Activated CD8-positive, alpha-beta memory T cell treated with anti-CD3 and anti-CD28 coated beads, Interleukin-2, amount 10 ng/mL, durations not matched to agents 7 days and 5 days (primary cell): ENCODE measurements at regions not wholly inside any gene's neighbourhood (a gene's known extent, or its start where the extent isn't known, plus 50 kb on each side); places are given as distances from the start of the nearest gene placed in this dataset.
"Not testable (repeated sequence)": the region's sequence is repeated elsewhere in the genome, so short reads cannot be mapped to it uniquely, and the experiment has no call there.

Source experiments
- ATAC-seq: fragments of 150-1000 bp; cut with Tn5 transposase; one replicate; pipeline ENCODE4 v1.10.0; 2021; ENCODE audit warnings: moderate library complexity
- CTCF ChIA-PET: fragments of 350-600 bp; sonication (Branson Sonifier 250); formaldehyde crosslinking; loops from one replicate; lab custom pipeline; 2021; ENCODE audit warnings: antibody characterized with exemption; lab: Charles Lee
- DNase-seq: peaks from one replicate; pipeline ENCODE4 v3.0.0-alpha.2; 2020
- H3K27ac Mint-ChIP-seq: one replicate; pipeline ENCODE4 v1.8.0; 2021; ENCODE audit warnings: mild to moderate bottlenecking, mixed read lengths
- H3K27me3 Mint-ChIP-seq: one replicate; pipeline ENCODE4 v1.8.0; 2021; ENCODE audit warnings: mixed read lengths
- H3K36me3 Mint-ChIP-seq: one replicate; pipeline ENCODE4 v1.8.0; 2021; ENCODE audit warnings: mild to moderate bottlenecking, mixed read lengths
- H3K4me1 Mint-ChIP-seq: one replicate; pipeline ENCODE4 v1.8.0; 2021; ENCODE audit warnings: mixed read lengths
- H3K4me3 Mint-ChIP-seq: one replicate; pipeline ENCODE4 v1.8.0; 2021; ENCODE audit warnings: mild to moderate bottlenecking, moderate library complexity, mixed read lengths
- H3K9me3 Mint-ChIP-seq: one replicate; pipeline ENCODE4 v1.8.0; 2022; ENCODE audit warnings: low read depth, mixed read lengths

DNA sequence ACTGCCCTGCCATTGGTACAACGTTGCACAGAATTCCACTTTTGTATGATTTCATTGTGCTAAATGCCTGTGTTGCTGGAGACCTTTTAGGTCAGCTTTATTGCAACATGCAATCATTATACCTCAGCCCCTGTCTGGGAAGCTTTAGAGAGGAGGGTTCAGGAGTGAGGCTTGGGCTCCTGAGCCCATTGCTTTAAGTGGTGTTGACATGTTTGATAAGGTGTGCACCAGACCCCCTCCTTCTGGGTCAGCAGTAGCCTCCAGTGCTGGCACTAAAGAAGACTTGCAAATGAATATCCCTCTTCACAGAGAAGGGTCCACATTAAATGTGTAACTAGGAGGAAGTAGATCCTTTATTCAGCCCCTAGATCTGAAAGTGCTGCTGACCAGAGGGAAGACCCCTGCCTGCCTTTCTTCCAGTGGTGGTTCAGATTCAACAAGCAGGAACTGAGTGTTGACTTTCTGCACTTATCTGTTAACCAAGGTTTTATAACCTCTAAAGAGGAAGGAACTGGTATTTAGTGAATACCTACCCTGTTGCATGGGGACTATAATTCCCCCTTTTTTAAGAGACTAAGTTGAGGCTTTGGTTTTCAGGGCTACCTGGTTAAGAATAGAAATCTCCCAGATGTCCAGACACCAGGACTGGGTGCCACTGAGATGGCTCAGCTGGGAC, 369.4 kb upstream of the IGFBP3 start:
- DNase-seq (no peak), ATAC-seq (no peak)
- Mint-ChIP-seq H3K9me3 (no peaks in the 10 kb centered on the region), H3K36me3 (no peaks in the 10 kb centered on the region), H3K4me1 (no peaks in the 10 kb centered on the region), H3K4me3 (no peak overlapping the region), H3K27me3 (no peaks in the 10 kb centered on the region), H3K27ac (no peak overlapping the region)
- CTCF ChIA-PET = no interaction called here

DNA sequence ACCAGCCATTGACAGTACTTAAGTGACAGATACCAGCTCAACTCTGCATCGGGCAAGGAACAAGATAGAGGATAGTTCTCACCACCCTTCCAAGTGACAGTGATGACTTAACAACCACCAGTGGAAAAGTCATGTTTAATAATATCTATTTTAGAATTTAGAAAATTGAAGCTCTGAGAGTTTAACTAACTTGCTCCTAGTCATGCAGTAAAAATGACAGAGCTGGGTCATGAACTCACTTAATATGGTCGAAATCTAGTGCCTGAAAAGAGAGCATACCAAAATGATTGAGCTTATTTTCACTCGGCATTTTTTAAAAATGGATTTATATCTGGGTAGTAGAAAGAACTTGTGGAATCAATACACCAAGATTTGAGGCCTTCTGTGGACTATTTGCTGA, 367.8 kb upstream of the IGFBP3 start:
- CTCF ChIA-PET = no interaction called here
- H3K9me3 Mint-ChIP-seq = no peaks in the 10 kb centered on the region
- no peak overlapping the region for H3K4me3 Mint-ChIP-seq
- DNase-seq (no peak), ATAC-seq (no peak)
- H3K4me1 Mint-ChIP-seq = no peaks in the 10 kb centered on the region
- H3K27ac Mint-ChIP-seq = no peak overlapping the region
- H3K36me3 Mint-ChIP-seq = no peaks in the 10 kb centered on the region
- no peaks in the 10 kb centered on the region for H3K27me3 Mint-ChIP-seq

DNA sequence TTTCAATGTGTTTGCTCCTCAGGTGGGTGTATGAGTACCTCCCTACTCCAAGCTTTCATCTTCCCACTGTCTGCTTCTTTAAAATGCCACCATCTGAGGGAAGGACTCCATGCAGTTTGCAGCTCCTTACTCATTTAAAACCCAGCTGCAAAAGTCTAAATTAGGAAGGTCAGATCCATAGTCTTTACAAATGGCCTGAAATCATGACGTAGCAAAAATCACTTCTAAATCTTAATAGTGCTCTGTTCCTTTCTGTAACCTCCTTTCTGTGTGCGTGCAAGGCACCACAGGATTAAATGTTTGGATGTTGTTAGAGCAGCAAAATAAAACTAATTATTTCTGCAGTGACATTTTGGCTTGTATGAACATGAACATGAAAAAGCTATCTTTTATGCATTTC, 366.9 kb upstream of the IGFBP3 start:
- no peak for DNase-seq
- Mint-ChIP-seq H3K27ac (no peak overlapping the region), H3K27me3 (no peaks in the 10 kb centered on the region), H3K9me3 (no peaks in the 10 kb centered on the region), H3K4me3 (no peak overlapping the region), H3K4me1 (no peaks in the 10 kb centered on the region), H3K36me3 (no peaks in the 10 kb centered on the region)
- no peak for ATAC-seq
- CTCF ChIA-PET = no interaction called here

DNA sequence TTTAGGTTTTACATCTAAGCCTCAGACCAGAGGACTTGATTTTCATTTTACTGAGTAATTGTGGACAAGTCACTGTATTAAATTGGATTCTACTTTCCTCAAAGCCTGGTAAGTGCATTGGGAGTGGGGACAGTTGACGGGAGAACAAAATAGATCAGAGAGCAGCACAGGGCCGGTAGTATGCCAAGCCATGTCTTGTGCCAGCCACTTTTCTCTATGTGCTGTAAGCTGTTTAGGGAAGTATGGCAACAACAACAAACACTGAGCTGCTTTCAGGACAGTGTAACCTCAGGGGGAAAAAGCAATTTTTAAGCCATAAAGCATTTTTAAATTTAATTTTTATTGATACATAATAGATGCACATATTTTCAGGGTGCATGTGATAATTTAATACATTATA, 365.9 kb upstream of the IGFBP3 start:
- H3K27me3 Mint-ChIP-seq = no peaks in the 10 kb centered on the region
- H3K27ac Mint-ChIP-seq = no peak overlapping the region
- no peak for DNase-seq
- ATAC-seq = no peak
- no peaks in the 10 kb centered on the region for H3K9me3 Mint-ChIP-seq
- no peak overlapping the region for H3K4me3 Mint-ChIP-seq
- CTCF ChIA-PET = no interaction called here
- no peaks in the 10 kb centered on the region for H3K4me1 Mint-ChIP-seq
- no peaks in the 10 kb centered on the region for H3K36me3 Mint-ChIP-seq

DNA sequence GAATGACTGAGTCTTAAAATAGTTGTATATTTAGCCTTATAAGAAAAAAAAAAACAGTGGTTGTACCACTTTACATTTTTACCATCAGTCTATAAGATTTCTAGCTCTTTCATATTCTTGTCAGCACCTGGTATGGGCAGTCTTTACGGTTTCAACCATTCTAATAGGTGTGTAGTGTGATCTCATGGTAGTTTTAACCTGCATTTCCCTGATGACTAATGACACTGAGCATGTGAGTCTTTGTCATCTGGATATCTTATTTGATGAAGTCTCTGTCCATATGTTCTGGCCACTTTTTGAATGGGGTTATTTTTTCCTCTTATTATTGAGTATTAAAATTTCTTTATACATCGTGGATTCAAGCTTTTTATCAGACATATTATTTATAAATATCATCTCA, 365.3 kb upstream of the IGFBP3 start:
- Mint-ChIP-seq H3K4me1 (no peaks in the 10 kb centered on the region), H3K4me3 (no peak overlapping the region), H3K27ac (no peak overlapping the region), H3K27me3 (no peaks in the 10 kb centered on the region), H3K9me3 (no peaks in the 10 kb centered on the region), H3K36me3 (no peaks in the 10 kb centered on the region)
- DNase-seq (no peak), ATAC-seq (no peak)
- CTCF ChIA-PET = no interaction called here

DNA sequence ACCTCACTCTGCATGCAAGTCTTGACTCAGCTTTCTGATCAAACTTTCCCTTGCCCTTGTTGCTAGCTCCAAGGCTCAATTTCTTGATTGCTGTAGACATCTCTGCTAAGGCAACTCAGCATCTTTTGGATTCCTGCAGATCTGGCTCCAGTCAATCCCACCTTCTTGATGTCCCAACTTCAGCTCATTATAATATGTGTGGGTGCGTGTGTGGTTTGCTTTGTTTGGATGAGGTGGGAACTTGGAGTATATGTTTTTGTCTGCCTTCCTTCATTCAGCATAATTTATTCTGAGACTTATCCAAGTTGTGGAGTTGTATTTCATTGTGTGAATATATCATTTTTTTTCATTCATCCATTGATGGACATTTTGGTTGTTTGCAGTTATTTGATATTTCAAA, 364.8 kb upstream of the IGFBP3 start:
- Mint-ChIP-seq H3K4me3 (no peak overlapping the region), H3K36me3 (no peaks in the 10 kb centered on the region), H3K4me1 (no peaks in the 10 kb centered on the region), H3K27me3 (no peaks in the 10 kb centered on the region), H3K27ac (no peak overlapping the region), H3K9me3 (no peaks in the 10 kb centered on the region)
- CTCF ChIA-PET = no interaction called here
- ATAC-seq (no peak), DNase-seq (no peak)

DNA sequence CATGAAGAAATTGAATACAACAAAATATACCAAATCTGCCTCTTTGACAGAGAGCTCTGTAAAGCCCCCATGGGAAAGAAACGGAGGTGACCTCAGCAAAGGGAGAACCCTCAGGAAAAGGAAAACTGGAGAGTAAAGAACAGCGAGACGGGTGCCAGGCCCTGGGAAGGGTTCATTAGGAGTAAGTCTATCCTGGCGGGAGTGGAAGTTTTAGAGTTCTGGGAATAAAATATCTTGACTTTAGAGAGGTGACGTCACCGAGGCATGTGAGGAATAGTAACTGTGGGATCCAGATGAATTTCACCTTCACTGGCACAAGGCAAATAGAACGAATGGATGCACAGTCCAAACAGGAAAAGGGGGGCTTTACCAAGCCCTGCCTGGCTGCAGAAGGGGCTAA, 362.8 kb upstream of the IGFBP3 start:
- CTCF ChIA-PET = no interaction called here
- no peaks in the 10 kb centered on the region for H3K4me1 Mint-ChIP-seq
- no peak overlapping the region for H3K27ac Mint-ChIP-seq
- ATAC-seq (no peak), DNase-seq (no peak)
- H3K4me3 Mint-ChIP-seq = no peak overlapping the region
- H3K9me3 Mint-ChIP-seq = no peaks in the 10 kb centered on the region
- no peaks in the 10 kb centered on the region for H3K36me3 Mint-ChIP-seq
- no peaks in the 10 kb centered on the region for H3K27me3 Mint-ChIP-seq

DNA sequence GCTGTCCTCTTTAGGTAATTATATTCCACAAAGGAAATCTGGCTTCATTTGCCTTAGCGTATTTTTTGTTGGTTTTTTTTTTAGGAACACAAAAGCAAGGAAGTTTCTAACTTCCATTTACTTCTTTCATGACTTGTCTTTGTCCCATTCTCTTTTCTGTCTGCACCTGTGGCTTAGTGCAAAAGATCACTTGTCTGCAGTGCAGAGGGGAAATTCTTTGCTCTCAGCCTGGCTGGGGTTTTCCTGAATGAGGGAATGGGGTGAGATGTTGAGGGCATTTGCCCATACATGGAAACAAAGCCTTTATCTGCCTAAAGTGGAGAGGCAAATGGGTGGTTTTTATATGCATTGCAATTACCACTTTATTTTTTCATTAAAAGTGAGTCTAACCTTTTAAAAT, 361.1 kb upstream of the IGFBP3 start:
- Mint-ChIP-seq H3K4me1 (no peaks in the 10 kb centered on the region), H3K27me3 (no peaks in the 10 kb centered on the region), H3K4me3 (no peak overlapping the region), H3K36me3 (no peaks in the 10 kb centered on the region), H3K27ac (no peak overlapping the region), H3K9me3 (no peaks in the 10 kb centered on the region)
- CTCF ChIA-PET = no interaction called here
- DNase-seq (no peak), ATAC-seq (no peak)

DNA sequence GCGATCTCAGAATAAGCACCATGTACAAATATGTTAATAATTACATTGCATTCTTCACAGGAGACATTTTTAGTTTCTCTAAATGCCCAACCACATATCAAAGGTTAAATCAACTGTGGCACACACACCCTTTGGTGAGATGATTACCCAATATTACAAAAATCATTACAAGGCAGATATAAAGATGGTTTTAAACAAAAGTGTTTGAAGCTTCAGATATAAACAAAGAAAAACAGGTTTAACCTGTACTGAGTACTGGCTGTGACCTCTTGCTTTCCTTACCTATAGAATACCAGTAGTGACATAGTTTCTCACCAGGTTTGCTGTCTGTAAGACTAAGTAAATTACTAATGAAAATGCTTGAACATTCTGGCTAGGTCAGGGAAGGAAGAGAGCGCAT, 360.0 kb upstream of the IGFBP3 start:
- Mint-ChIP-seq H3K9me3 (no peaks in the 10 kb centered on the region), H3K4me1 (no peaks in the 10 kb centered on the region), H3K27me3 (no peaks in the 10 kb centered on the region), H3K36me3 (no peaks in the 10 kb centered on the region), H3K27ac (no peak overlapping the region), H3K4me3 (no peak overlapping the region)
- CTCF ChIA-PET = no interaction called here
- no peak for DNase-seq
- no peak for ATAC-seq

DNA sequence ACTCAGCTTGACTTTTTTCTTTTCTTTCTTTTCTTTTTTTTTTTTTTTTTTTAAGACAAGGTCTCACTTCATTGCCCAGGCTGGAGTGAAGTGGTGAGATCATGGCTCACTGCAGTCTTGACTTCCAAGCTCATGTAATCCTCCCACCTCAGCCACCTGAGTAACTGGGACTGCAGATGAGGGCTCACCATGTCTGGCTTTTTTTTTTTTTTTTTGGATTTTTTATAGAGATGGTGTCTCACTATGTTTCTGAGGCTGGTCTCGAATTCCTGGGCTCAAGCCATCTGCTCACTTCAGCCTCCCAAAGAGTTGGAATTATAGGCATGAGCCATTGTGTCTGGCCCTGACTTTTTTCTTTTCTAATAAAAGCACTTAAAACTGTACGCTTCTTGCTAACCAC, 358.2 kb upstream of the IGFBP3 start:
- no peaks in the 10 kb centered on the region for H3K27me3 Mint-ChIP-seq
- H3K27ac Mint-ChIP-seq = no peak overlapping the region
- H3K4me3 Mint-ChIP-seq = no peak overlapping the region
- ATAC-seq = no peak
- no peak for DNase-seq
- no peaks in the 10 kb centered on the region for H3K9me3 Mint-ChIP-seq
- CTCF ChIA-PET = interaction anchor here (0.6 kb wide), 1 partner anchor 409 kb away, joined by 3 read pairs; no protein-coding TSS in a partner anchor
- no peaks in the 10 kb centered on the region for H3K4me1 Mint-ChIP-seq
- H3K36me3 Mint-ChIP-seq = no peaks in the 10 kb centered on the region

DNA sequence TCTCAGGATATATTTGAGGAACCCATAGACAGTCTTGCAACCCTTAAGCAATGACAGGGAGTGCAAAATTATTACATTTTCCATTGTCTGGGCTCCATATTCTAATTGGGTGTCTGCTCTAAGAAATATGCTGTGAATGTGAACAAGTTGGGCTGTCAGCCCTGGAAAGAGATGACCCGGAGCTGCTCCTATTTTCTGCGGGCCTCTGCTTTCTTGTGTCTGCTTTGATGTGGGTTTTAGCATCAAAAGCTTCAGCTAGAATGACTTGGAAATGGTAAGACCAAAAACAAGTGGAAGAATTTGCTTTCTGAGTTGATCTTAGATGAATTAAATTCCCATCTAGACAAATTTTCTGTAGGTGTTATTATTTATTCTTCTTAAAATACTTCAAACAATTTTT, 343.6 kb upstream of the IGFBP3 start:
- CTCF ChIA-PET = no interaction called here
- Mint-ChIP-seq H3K4me3 (no peak overlapping the region), H3K27me3 (no peaks in the 10 kb centered on the region), H3K9me3 (peaks cover 14% of the 10 kb centered on the region), H3K4me1 (no peaks in the 10 kb centered on the region), H3K36me3 (no peaks in the 10 kb centered on the region), H3K27ac (no peak overlapping the region)
- DNase-seq (no peak), ATAC-seq (no peak)

DNA sequence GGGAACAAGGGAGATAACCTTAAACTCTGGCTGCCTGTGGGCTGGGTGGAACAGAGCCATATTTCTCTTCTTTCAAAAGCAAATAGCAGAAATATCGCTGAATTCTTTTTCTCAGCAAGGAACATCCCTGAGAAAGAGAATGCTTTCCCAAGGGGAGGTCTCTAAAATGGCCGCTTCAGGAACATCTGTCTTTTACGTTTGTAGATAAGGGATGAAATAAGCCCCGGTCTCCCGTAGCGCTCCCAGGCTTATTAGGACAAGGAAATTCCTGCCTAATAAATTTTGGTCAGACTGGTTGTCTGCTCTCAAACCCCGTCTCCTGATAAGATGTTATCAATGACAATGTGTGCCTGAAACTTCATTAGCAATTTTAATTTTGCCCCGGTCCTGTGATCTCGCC, 340.6 kb upstream of the IGFBP3 start:
- CTCF ChIA-PET, H3K4me1 Mint-ChIP-seq, H3K27ac Mint-ChIP-seq, H3K36me3 Mint-ChIP-seq, H3K4me3 Mint-ChIP-seq, DNase-seq, ATAC-seq, H3K27me3 Mint-ChIP-seq: not testable (repeated sequence)
- peaks cover 16% of the 10 kb centered on the region for H3K9me3 Mint-ChIP-seq

DNA sequence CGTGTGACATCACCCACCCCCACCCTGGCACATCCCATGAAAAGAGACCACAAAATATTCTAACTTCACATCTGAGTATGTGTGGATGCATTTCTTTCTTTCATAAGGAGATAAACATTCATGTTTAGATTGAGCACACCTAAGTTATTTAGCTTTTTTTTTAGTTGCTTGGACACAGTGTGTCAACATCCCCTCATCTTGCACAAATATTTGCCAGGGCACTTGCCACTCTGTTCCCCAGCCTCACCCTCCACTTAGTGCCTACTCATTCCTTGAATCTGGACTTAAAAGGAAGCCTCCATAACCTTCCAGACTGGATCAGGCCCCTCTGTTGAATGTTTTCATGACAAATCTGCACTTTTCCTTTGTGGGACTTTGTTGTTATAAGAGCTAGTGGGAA, 338.9 kb upstream of the IGFBP3 start:
- Mint-ChIP-seq H3K9me3 (peaks cover 16% of the 10 kb centered on the region), H3K27me3 (no peaks in the 10 kb centered on the region), H3K4me1 (no peaks in the 10 kb centered on the region), H3K36me3 (no peaks in the 10 kb centered on the region), H3K4me3 (no peak overlapping the region), H3K27ac (no peak overlapping the region)
- CTCF ChIA-PET = no interaction called here
- ATAC-seq (no peak), DNase-seq (no peak)

DNA sequence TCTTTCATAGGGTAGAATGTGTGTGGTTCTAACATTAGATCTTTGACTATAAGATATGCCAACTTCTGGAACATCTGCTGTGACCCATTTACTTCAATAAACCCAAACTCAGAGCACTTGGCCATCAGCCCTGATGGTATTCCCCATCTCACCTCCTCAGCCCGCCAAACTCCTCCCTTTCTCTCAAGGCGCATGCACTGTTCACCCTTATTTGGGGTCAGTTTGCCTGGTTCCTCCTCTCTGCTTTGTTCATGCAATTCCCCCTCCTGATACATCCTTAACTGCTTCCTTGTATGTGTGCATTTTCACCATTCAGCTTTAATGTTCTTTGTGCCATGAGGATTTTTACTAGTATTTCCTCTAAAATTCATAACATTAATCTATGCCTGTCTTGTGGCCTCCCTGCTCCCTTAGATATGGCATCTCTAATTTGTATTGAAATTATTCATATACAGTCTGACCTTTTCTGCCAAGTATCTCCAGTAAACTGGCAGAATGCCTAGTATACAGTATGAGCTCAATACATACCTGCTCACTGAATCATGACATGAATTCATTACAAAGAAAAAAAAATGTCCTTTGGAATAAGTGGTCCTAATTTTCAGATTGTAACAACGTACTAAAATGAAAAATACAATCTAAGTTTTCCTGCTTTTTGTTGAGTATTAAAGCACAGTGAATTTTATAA, 336.8 kb upstream of the IGFBP3 start:
- DNase-seq = no peak
- Mint-ChIP-seq H3K4me1 (no peaks in the 10 kb centered on the region), H3K27me3 (no peaks in the 10 kb centered on the region), H3K9me3 (peaks cover 16% of the 10 kb centered on the region), H3K36me3 (no peaks in the 10 kb centered on the region), H3K4me3 (no peak overlapping the region), H3K27ac (no peak overlapping the region)
- no peak for ATAC-seq
- CTCF ChIA-PET = interaction anchor here (0.6 kb wide), 1 partner anchor 108 kb away, joined by 3 read pairs; no protein-coding TSS in a partner anchor
